Rectal smooth muscle tissue (tissue), 1 donor: ENCODE measurements at regions not wholly inside any gene's neighbourhood (a gene's known extent, or its start where the extent isn't known, plus 50 kb on each side); places are given as distances from the start of the nearest gene placed in this dataset.

Experiments
- H3K27ac ChIP-seq: one replicate; pipeline ENCODE4 v1.7.0; 2013; ENCODE audit warnings: low read depth, low read length, inconsistent platforms
- H3K27me3 ChIP-seq: one replicate; pipeline ENCODE4 v1.7.0; 2013; ENCODE audit warnings: low read length; ENCODE audit not compliant: control insufficient read depth, insufficient read depth
- H3K36me3 ChIP-seq: one replicate; pipeline ENCODE4 v1.7.0; 2013; ENCODE audit warnings: low read length; ENCODE audit not compliant: control insufficient read depth, insufficient read depth
- H3K4me1 ChIP-seq: one replicate; pipeline ENCODE4 v1.7.0; 2013; ENCODE audit warnings: low read length; ENCODE audit not compliant: control insufficient read depth, insufficient read depth
- H3K4me3 ChIP-seq: one replicate; pipeline ENCODE4 v1.7.0; 2013; ENCODE audit warnings: low read length
- H3K9ac ChIP-seq: one replicate; pipeline ENCODE4 v1.7.0; 2013; ENCODE audit warnings: low read length

DNA sequence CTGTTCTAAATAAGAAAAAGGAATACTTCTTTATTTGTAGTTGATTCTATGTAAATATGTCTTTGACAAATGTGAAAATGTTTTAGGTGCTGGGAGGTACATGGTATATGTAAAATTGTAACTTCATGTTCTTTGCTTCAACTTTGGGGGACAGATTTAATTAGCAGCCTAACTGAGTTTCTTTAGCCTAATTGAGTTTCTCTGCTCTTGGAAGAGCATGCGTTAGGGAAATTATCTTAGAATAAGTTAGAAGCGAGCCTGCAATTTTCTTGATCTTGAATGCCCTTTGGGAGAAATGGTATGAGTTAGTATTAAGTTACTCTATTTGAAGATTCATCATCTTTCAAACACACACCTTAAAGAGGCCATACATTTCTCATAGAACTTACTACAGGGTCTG lies 194.3 kb downstream of the AEBP2 start:
- no peak overlapping the region for H3K27ac ChIP-seq
- no peaks in the 10 kb centered on the region for H3K27me3 ChIP-seq
- no peak overlapping the region for H3K9ac ChIP-seq
- no peak overlapping the region for H3K4me3 ChIP-seq
- no peaks in the 10 kb centered on the region for H3K36me3 ChIP-seq
- H3K4me1 ChIP-seq: no peaks in the 10 kb centered on the region

DNA sequence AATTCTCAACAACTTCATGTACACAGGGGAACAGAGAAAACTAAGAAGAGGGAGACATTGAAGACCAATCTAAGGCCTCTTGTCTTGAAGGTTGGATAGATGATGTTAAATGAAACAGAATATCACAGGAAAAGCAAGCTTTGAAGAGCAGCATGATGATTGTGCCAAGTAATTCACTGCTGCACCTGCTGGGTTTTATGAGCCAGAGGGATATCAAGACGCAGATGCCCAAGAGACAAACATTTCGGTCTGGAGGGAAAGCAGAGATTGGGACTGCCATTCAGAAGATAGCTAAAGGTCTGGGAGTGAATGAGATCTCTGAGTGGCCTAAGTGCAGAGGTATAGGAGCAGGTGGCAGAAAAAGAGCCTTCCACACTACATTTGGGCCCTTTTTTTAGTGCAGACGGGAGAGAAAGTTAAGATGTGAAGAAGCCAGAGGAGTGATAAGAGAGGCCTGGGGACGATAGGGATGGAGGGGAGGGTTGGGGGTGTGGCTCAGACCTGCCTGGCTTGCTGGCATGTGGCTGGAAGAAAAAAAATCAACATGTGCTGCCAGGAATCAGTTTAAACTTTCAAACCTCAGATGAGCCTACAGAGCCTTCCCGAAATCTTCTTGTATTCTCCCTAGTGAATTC lies 200.6 kb downstream of the AEBP2 start:
- Histone ChIP-seq H3K36me3 (no peaks in the 10 kb centered on the region), H3K27ac (no peak overlapping the region), H3K9ac (no peak overlapping the region), H3K27me3 (no peaks in the 10 kb centered on the region), H3K4me1 (no peaks in the 10 kb centered on the region), H3K4me3 (no peak overlapping the region)

- Histone ChIP-seq H3K4me1 (no peaks in the 10 kb centered on the region), H3K27ac (no peak overlapping the region), H3K4me3 (no peak overlapping the region), H3K27me3 (no peaks in the 10 kb centered on the region), H3K36me3 (no peaks in the 10 kb centered on the region), H3K9ac (no peak overlapping the region)
Measured at GRCh38 chr12:19641235-19642080, 202.2 kb downstream of the AEBP2 start.

- Histone ChIP-seq H3K9ac (no peak overlapping the region), H3K27me3 (no peaks in the 10 kb centered on the region), H3K4me1 (no peaks in the 10 kb centered on the region), H3K27ac (no peak overlapping the region), H3K36me3 (no peaks in the 10 kb centered on the region), H3K4me3 (no peak overlapping the region)
Measured at GRCh38 chr12:19642345-19642744, 203.1 kb downstream of the AEBP2 start.

DNA sequence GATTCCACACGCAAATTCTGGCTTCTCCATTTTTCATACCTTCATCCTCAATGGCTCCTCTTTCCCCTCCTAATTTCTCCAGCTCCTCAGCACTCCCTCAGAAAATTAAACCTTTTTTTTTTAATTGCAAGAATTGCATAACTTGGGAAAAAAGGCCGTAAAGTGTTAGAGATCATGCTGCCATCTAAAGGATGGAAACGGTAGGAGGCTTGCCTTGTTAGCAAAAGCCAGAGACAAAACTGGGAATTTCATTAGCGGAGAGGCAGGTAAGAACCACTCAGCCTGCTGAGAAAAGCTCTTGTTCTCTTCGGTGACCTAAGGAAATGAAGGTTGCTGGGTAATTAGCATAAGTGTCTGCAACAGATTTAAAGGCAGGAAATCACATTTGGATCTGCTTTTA lies 204.3 kb downstream of the AEBP2 start:
- H3K4me3 ChIP-seq: no peak overlapping the region
- H3K4me1 ChIP-seq: no peaks in the 10 kb centered on the region
- H3K36me3 ChIP-seq: no peaks in the 10 kb centered on the region
- H3K27ac ChIP-seq: no peak overlapping the region
- H3K27me3 ChIP-seq: no peaks in the 10 kb centered on the region
- no peak overlapping the region for H3K9ac ChIP-seq

DNA sequence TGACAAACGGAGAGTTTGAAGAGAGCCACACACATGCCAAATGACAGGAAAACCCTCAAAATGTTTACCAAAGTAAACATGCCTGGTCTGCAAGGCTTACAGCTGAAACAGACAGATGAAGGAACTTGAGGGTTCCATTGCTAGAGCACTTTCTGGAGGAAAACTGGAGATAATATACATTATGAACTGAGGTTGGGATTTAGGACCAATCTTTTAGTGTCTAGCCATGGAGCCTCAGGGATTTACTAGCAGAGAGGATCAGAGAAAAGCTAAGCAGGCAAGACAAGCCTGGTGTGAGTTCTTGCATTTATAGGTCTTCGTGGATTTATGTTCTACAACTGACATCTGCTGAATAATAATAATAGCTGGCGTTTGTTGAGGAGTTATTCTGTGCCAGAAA lies 205.3 kb downstream of the AEBP2 start:
- no peaks in the 10 kb centered on the region for H3K36me3 ChIP-seq
- H3K4me3 ChIP-seq: no peak overlapping the region
- H3K27me3 ChIP-seq: no peaks in the 10 kb centered on the region
- H3K27ac ChIP-seq: no peak overlapping the region
- H3K9ac ChIP-seq: no peak overlapping the region
- no peaks in the 10 kb centered on the region for H3K4me1 ChIP-seq

DNA sequence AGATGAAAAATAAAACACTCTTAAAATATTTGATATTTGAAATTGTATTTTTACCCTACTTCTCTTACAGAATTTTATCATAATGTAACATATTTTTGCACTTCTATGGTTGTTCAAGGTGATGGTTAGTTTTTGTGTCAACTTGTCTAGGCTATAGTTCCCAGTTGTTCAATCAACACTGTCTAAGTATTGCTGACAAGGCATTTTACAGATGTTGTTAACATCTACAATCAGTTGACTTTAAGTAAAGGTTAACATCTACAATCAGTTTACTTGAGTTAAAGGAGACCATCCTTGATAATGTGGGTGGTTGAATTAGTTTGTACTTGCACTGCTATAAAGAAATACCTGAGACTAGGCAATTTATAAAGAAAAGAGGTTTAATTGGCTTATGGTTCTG lies 206.5 kb downstream of the AEBP2 start:
- H3K27me3 ChIP-seq: no peaks in the 10 kb centered on the region
- no peak overlapping the region for H3K27ac ChIP-seq
- no peaks in the 10 kb centered on the region for H3K4me1 ChIP-seq
- no peak overlapping the region for H3K4me3 ChIP-seq
- H3K9ac ChIP-seq: no peak overlapping the region
- H3K36me3 ChIP-seq: no peaks in the 10 kb centered on the region

DNA sequence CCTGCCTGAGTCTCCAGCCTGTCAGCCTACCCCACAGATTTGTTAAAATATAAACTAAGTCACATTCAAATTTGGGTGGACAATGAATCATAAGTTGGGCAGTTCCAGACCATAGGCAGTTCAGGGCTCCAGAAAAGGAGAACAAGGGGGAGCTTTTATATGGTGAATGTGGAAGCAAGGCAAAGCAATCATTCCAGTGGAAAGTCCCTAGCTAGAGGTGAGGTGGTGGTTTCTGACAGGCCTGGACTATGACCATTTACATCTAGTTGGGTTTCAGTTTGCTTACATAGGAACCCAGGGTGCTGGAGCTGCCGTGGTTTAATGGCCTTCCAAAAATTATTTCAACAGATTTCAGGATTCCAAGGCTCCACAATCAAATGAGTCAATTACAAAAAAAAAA lies 207.3 kb downstream of the AEBP2 start:
- no peak overlapping the region for H3K4me3 ChIP-seq
- no peaks in the 10 kb centered on the region for H3K36me3 ChIP-seq
- no peaks in the 10 kb centered on the region for H3K27me3 ChIP-seq
- no peak overlapping the region for H3K27ac ChIP-seq
- no peak overlapping the region for H3K9ac ChIP-seq
- no peaks in the 10 kb centered on the region for H3K4me1 ChIP-seq

GRCh38 chr12:19647806-19648556 lies 208.7 kb downstream of the AEBP2 start:
- H3K4me3 ChIP-seq: no peak overlapping the region
- H3K27me3 ChIP-seq: no peaks in the 10 kb centered on the region
- H3K4me1 ChIP-seq: no peaks in the 10 kb centered on the region
- no peaks in the 10 kb centered on the region for H3K36me3 ChIP-seq
- H3K9ac ChIP-seq: no peak overlapping the region
- H3K27ac ChIP-seq: no peak overlapping the region

GRCh38 chr12:19648591-19648990 lies 209.3 kb downstream of the AEBP2 start:
- Histone ChIP-seq H3K4me1 (no peaks in the 10 kb centered on the region), H3K27me3 (no peaks in the 10 kb centered on the region), H3K27ac (no peak overlapping the region), H3K9ac (no peak overlapping the region), H3K4me3 (no peak overlapping the region), H3K36me3 (no peaks in the 10 kb centered on the region)

DNA sequence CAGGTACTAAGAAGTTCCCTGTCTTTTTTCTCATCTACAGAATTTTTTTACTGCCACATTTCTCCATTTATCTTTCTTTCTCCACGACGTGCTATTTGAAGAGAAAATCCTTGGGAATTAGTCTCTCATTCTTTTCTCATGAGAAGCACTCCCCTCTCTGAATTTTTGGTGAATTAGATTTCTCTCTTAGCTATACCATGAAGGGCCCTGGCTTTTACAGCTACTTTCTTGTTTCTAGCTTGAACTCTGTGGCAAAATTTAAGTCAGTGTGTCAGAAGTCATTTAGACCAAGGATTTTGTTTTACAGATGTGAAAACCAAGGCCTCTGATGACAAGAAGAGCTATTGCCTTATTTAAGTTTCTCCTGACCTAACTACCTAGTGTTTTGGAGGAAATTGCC lies 213.1 kb downstream of the AEBP2 start:
- no peak overlapping the region for H3K4me3 ChIP-seq
- H3K4me1 ChIP-seq: peaks cover 4% of the 10 kb centered on the region
- no peaks in the 10 kb centered on the region for H3K36me3 ChIP-seq
- no peak overlapping the region for H3K27ac ChIP-seq
- H3K9ac ChIP-seq: no peak overlapping the region
- H3K27me3 ChIP-seq: no peaks in the 10 kb centered on the region

DNA sequence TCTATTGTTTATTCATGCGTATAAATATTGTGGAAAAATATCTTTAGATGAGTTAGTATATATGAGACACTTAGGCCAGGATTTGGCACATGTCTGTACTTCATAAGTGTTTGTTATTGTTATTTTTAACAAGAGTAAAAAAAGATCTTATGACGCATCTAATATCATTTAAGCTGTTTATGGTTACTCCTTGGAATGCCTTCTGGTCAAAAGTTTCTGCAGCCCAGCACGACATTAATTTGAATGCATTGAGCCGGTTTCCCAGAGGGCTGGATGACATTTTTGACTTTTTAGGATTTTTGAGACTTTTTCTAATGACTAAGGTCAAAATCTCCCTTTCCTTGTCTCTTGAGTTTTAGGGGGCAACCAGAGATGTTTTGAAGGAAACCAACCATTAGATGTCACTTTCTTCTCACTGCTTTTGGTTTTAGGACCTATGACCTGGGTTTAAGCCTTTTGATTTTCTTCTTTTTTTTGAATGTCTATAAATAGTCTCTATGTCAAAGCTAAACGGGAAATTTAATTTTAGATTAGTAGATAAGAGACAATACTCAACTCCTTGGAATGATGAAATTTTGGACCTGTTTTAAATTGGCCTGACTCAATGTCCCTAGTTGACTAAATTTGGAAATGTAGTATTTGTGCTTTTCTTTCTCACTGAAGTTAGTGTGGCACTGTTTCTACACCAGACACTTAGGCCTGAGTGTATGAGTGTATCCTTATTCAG lies 215.5 kb downstream of the AEBP2 start:
- Histone ChIP-seq H3K27me3 (no peaks in the 10 kb centered on the region), H3K36me3 (no peaks in the 10 kb centered on the region), H3K9ac (no peak overlapping the region), H3K27ac (peak overlapping the region; percentile 30), H3K4me1 (peaks cover 4% of the 10 kb centered on the region), H3K4me3 (no peak overlapping the region)
